ENCODE measurements at regions not wholly inside any gene's neighbourhood (a gene's known extent, or its start where the extent isn't known, plus 50 kb on each side); places are given as distances from the start of the nearest gene placed in this dataset.

- DNase-seq, result no peak
- peaks cover 0 to 5% of the 10 kb centered on the region in 2 experiments for H3K9me3 ChIP-seq (ENCODE audit: control insufficient read depth in 2 of 2, low read length in 2 of 2)
- H3K27ac Mint-ChIP-seq, result peak overlapping the region in 1 of 3 donors; percentile 10
- ATAC-seq (ENCODE audit: low read depth in 2 of 2), result no peak
- peaks cover 2 to 12% (median 4%) of the 10 kb centered on the region in 7 donors for H3K9me3 Mint-ChIP-seq
- H3K4me1 ChIP-seq (ENCODE audit: control insufficient read depth, insufficient read depth, low read length, poor library complexity, severe bottlenecking), result no peaks in the 10 kb centered on the region
- no peaks in the 10 kb centered on the region for H3K36me3 ChIP-seq (ENCODE audit: control insufficient read depth, insufficient read depth, low read length)
- no peaks in the 10 kb centered on the region for H3K4me1 Mint-ChIP-seq
- H3K4me3 Mint-ChIP-seq, result no peak overlapping the region
- no peak overlapping the region for H3K4me3 ChIP-seq (ENCODE audit: low read depth, low read length)
- H3K27ac ChIP-seq (ENCODE audit: insufficient read depth, low read length, poor library complexity, severe bottlenecking), result no peak overlapping the region
- H3K36me3 Mint-ChIP-seq, result no peaks in the 10 kb centered on the region
- H3K27me3 ChIP-seq (ENCODE audit: control insufficient read depth, insufficient read depth, low read length), result no peaks in the 10 kb centered on the region
- no peaks in the 10 kb centered on the region for H3K27me3 Mint-ChIP-seq
Measured at GRCh38 chr5:166992108-166992507, 1299.3 kb upstream of the WWC1 start.

GRCh38 chr5:166992874-166993722, 1298.3 kb upstream of the WWC1 start:
- Mint-ChIP-seq H3K27me3 (no peaks in the 10 kb centered on the region), H3K4me3 (no peak overlapping the region), H3K36me3 (no peaks in the 10 kb centered on the region), H3K4me1 (no peaks in the 10 kb centered on the region), H3K9me3 (peaks cover 2 to 10% (median 6%) of the 10 kb centered on the region in 7 donors), H3K27ac (no peak overlapping the region)
- Histone ChIP-seq H3K4me1 (ENCODE audit: control insufficient read depth, insufficient read depth, low read length, poor library complexity, severe bottlenecking) (no peaks in the 10 kb centered on the region), H3K36me3 (ENCODE audit: control insufficient read depth, insufficient read depth, low read length) (no peaks in the 10 kb centered on the region), H3K27ac (ENCODE audit: insufficient read depth, low read length, poor library complexity, severe bottlenecking) (no peak overlapping the region), H3K9me3 (ENCODE audit: control insufficient read depth in 2 of 2, low read length in 2 of 2) (peaks cover 2 to 5% of the 10 kb centered on the region in 2 experiments), H3K27me3 (ENCODE audit: control insufficient read depth, insufficient read depth, low read length) (no peaks in the 10 kb centered on the region), H3K4me3 (ENCODE audit: low read depth, low read length) (no peak overlapping the region)
- ATAC-seq (ENCODE audit: low read depth in 2 of 2) (no peak), DNase-seq (no peak)

DNA sequence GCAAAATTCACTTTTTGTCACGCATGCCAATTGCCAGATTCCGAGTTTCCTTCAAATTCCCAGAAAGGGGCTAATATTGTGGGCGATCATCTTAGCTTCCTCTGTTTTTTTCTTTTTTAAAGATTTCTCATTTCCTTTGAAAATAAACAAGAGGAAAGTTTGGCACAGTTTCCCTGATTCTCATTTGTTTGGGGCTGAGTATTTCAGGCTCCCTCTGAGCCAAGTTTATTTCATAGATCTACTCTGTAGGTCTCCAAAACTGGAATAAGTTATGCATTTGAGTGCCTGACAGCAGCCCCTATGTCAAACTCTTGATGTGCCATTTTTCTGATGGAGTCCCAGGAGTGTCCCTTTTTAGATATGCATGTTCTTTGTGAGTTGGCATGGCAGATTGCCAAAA, 1297.2 kb upstream of the WWC1 start:
- no peaks in the 10 kb centered on the region for H3K27me3 Mint-ChIP-seq
- no peak for DNase-seq
- peaks cover 2 to 12% (median 7%) of the 10 kb centered on the region in 7 donors for H3K9me3 Mint-ChIP-seq
- Histone ChIP-seq H3K36me3 (ENCODE audit: control insufficient read depth, insufficient read depth, low read length) (no peaks in the 10 kb centered on the region), H3K9me3 (ENCODE audit: control insufficient read depth in 2 of 2, low read length in 2 of 2) (peaks cover 2 to 5% of the 10 kb centered on the region in 2 experiments), H3K4me3 (ENCODE audit: low read depth, low read length) (no peak overlapping the region), H3K27ac (ENCODE audit: insufficient read depth, low read length, poor library complexity, severe bottlenecking) (no peak overlapping the region), H3K4me1 (ENCODE audit: control insufficient read depth, insufficient read depth, low read length, poor library complexity, severe bottlenecking) (no peaks in the 10 kb centered on the region), H3K27me3 (ENCODE audit: control insufficient read depth, insufficient read depth, low read length) (no peaks in the 10 kb centered on the region)
- no peak for ATAC-seq (ENCODE audit: low read depth in 2 of 2)
- peaks cover 0 to 3% (median 0%) of the 10 kb centered on the region in 4 donors for H3K4me1 Mint-ChIP-seq
- no peak overlapping the region for H3K4me3 Mint-ChIP-seq
- H3K36me3 Mint-ChIP-seq, result no peaks in the 10 kb centered on the region
- no peak overlapping the region for H3K27ac Mint-ChIP-seq

GRCh38 chr5:167001246-167001645, 1290.2 kb upstream of the WWC1 start:
- Mint-ChIP-seq H3K36me3 (no peaks in the 10 kb centered on the region), H3K4me3 (no peak overlapping the region), H3K27me3 (no peaks in the 10 kb centered on the region), H3K27ac (no peak overlapping the region), H3K4me1 (peaks cover 0 to 5% (median 0%) of the 10 kb centered on the region in 4 donors), H3K9me3 (peaks cover 0 to 16% (median 11%) of the 10 kb centered on the region in 7 donors)
- no peak for DNase-seq
- Histone ChIP-seq H3K36me3 (ENCODE audit: control insufficient read depth, insufficient read depth, low read length) (no peaks in the 10 kb centered on the region), H3K4me3 (ENCODE audit: low read depth, low read length) (no peak overlapping the region), H3K27me3 (ENCODE audit: control insufficient read depth, insufficient read depth, low read length) (no peaks in the 10 kb centered on the region), H3K4me1 (ENCODE audit: control insufficient read depth, insufficient read depth, low read length, poor library complexity, severe bottlenecking) (no peaks in the 10 kb centered on the region), H3K9me3 (ENCODE audit: control insufficient read depth in 2 of 2, low read length in 2 of 2) (peaks cover 0 to 2% of the 10 kb centered on the region in 2 experiments), H3K27ac (ENCODE audit: insufficient read depth, low read length, poor library complexity, severe bottlenecking) (no peak overlapping the region)
- ATAC-seq (ENCODE audit: low read depth in 2 of 2), result no peak

DNA sequence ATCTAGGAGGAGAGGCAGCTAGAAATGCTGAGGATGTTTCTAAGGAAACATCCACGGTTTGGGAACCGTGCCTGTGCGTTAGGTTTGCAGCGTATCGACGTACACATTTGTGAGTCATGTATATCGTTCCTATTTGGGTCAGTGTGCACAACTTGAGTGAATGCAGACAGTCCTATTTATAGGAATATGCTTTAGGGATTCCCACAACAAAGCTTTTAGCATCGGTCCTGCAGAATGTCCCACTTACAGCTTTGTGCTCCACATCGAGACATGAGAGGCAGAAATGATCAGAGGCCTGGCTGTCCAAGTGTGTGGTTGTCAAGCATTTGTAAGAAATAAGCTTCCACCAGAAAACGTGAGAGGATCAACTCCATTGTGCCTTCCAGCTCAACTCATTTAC, 1282.7 kb upstream of the WWC1 start:
- no peak for ATAC-seq (ENCODE audit: low read depth in 2 of 2)
- H3K27me3 ChIP-seq (ENCODE audit: control insufficient read depth, insufficient read depth, low read length), result no peaks in the 10 kb centered on the region
- no peak overlapping the region for H3K4me3 Mint-ChIP-seq
- H3K4me1 Mint-ChIP-seq, result no peaks in the 10 kb centered on the region
- H3K4me1 ChIP-seq (ENCODE audit: control insufficient read depth, insufficient read depth, low read length, poor library complexity, severe bottlenecking), result no peaks in the 10 kb centered on the region
- no peaks in the 10 kb centered on the region for H3K9me3 ChIP-seq (ENCODE audit: control insufficient read depth in 2 of 2, low read length in 2 of 2)
- no peak overlapping the region for H3K27ac ChIP-seq (ENCODE audit: insufficient read depth, low read length, poor library complexity, severe bottlenecking)
- H3K36me3 ChIP-seq (ENCODE audit: control insufficient read depth, insufficient read depth, low read length), result no peaks in the 10 kb centered on the region
- no peaks in the 10 kb centered on the region for H3K36me3 Mint-ChIP-seq
- peaks cover 0 to 17% (median 4%) of the 10 kb centered on the region in 7 donors for H3K9me3 Mint-ChIP-seq
- no peak overlapping the region for H3K27ac Mint-ChIP-seq
- DNase-seq, result no peak
- H3K27me3 Mint-ChIP-seq, result no peaks in the 10 kb centered on the region
- no peak overlapping the region for H3K4me3 ChIP-seq (ENCODE audit: low read depth, low read length)

GRCh38 chr5:167011196-167011595, 1280.2 kb upstream of the WWC1 start:
- Mint-ChIP-seq H3K9me3 (peaks cover 0 to 31% (median 6%) of the 10 kb centered on the region in 7 donors), H3K36me3 (no peaks in the 10 kb centered on the region), H3K27me3 (peaks cover 4% of the 10 kb centered on the region), H3K27ac (no peak overlapping the region), H3K4me1 (no peaks in the 10 kb centered on the region), H3K4me3 (no peak overlapping the region)
- H3K4me3 ChIP-seq (ENCODE audit: low read depth, low read length), result no peak overlapping the region
- no peaks in the 10 kb centered on the region for H3K36me3 ChIP-seq (ENCODE audit: control insufficient read depth, insufficient read depth, low read length)
- DNase-seq (no peak), ATAC-seq (ENCODE audit: low read depth in 2 of 2) (no peak)
- no peaks in the 10 kb centered on the region for H3K27me3 ChIP-seq (ENCODE audit: control insufficient read depth, insufficient read depth, low read length)
- H3K4me1 ChIP-seq (ENCODE audit: control insufficient read depth, insufficient read depth, low read length, poor library complexity, severe bottlenecking), result no peaks in the 10 kb centered on the region
- no peaks in the 10 kb centered on the region for H3K9me3 ChIP-seq (ENCODE audit: control insufficient read depth in 2 of 2, low read length in 2 of 2)
- H3K27ac ChIP-seq (ENCODE audit: insufficient read depth, low read length, poor library complexity, severe bottlenecking), result no peak overlapping the region

DNA sequence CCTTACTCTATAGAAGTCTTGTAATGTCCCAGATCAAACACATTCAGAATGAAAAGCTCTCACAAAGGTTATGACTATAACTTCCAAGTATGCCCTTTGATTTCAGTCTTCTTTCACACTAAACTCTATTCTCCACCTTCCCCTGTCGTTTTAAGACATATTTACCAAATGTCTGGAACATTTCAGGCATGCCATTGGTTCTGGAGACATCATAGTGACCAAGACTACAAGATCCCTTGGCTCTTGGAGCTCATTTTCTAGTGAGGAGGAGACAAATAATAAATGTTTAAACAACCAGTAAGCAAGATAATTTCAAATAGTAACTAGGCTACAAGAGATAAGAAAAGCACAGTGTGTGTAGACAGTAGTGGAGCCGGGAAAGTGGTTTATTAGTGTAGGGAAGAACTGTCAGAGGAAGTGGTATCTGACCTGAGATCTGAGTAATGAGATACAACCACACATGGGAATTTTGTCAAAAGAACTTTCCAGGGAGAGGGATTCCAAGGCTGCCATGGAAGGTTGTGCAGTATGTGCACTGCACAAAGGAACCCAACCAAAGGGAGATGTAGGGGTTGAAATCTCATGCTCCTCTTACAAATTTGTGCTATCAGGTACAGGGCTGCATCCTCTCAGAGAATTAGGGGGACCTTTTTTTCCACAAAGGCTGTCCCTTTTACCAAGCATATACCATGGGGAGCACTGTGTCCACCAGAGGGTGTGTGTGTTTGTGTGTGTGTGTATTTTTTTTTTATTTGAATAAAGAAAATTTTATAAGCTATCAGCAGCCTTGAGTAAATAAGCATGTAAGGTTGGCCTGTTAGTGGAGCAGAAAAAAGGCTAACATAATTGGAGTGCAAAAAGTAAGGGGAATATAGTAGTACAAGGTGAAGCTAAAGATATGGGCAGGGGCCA, 1279.1 kb upstream of the WWC1 start:
- H3K27ac Mint-ChIP-seq, result no peak overlapping the region
- H3K9me3 ChIP-seq (ENCODE audit: control insufficient read depth in 2 of 2, low read length in 2 of 2), result no peaks in the 10 kb centered on the region
- no peaks in the 10 kb centered on the region for H3K36me3 ChIP-seq (ENCODE audit: control insufficient read depth, insufficient read depth, low read length)
- no peak overlapping the region for H3K4me3 ChIP-seq (ENCODE audit: low read depth, low read length)
- H3K27ac ChIP-seq (ENCODE audit: insufficient read depth, low read length, poor library complexity, severe bottlenecking), result no peak overlapping the region
- no peaks in the 10 kb centered on the region for H3K27me3 ChIP-seq (ENCODE audit: control insufficient read depth, insufficient read depth, low read length)
- ATAC-seq (ENCODE audit: low read depth in 2 of 2) (no peak), DNase-seq (no peak)
- H3K4me1 Mint-ChIP-seq, result no peaks in the 10 kb centered on the region
- peaks cover 4% of the 10 kb centered on the region for H3K27me3 Mint-ChIP-seq
- no peak overlapping the region for H3K4me3 Mint-ChIP-seq
- no peaks in the 10 kb centered on the region for H3K36me3 Mint-ChIP-seq
- H3K9me3 Mint-ChIP-seq, result peaks cover 0 to 38% (median 7%) of the 10 kb centered on the region in 7 donors
- no peaks in the 10 kb centered on the region for H3K4me1 ChIP-seq (ENCODE audit: control insufficient read depth, insufficient read depth, low read length, poor library complexity, severe bottlenecking)
